Endothelial cell of umbilical vein (primary cell): ENCODE measurements at regions not wholly inside any gene's neighbourhood (a gene's known extent, or its start where the extent isn't known, plus 50 kb on each side); places are given as distances from the start of the nearest gene placed in this dataset.
A peak's percentile ranks its signal among the peaks of the same experiment; 100 is the strongest.

Experiments used
- BruUV-seq: library from RNA; stranded (reverse); fragments of 400-500 nt; replicated peaks from 2 replicates; lab custom pipeline; 2021; lab: Mats Ljungman, UMichigan
- CTCF ChIA-PET: fragments of 300-600, 350-600 bp; sonication (Branson Sonifier 250); formaldehyde crosslinking; loops from one replicate; lab custom pipeline; 2021; ENCODE audit warnings: antibody characterized with exemption, inconsistent platforms; lab: Charles Lee
- POLR2A ChIA-PET: fragments of 300-600, 350-600 bp; sonication (Branson Sonifier 250); formaldehyde crosslinking; loops from one replicate; lab custom pipeline; 2021; ENCODE audit warnings: antibody characterized with exemption, inconsistent platforms; lab: Charles Lee
- DNase-seq: peaks from one replicate; pipeline ENCODE4 v3.0.0-alpha.2; 2011; ENCODE audit warnings: low read depth, low spot score
- FAIRE-seq: peaks from 2 replicates; lab custom pipeline; 2011; peaks lifted over from hg19 to GRCh38; lab: Jason Lieb, UNC
- H2AFZ ChIP-seq: 2 replicates; pipeline ENCODE4 v1.6.0; 2012; ENCODE audit warnings: low read depth, low read length, control low read depth, inconsistent platforms
- H3K27ac ChIP-seq: 2 replicates; pipeline ENCODE4 v1.5.1; 2011; ENCODE audit warnings: low read depth, mild to moderate bottlenecking, control low read depth, low read length, moderate library complexity; ENCODE audit not compliant: insufficient read depth
- H3K27me3 ChIP-seq, 2 experiments: 2 replicates each; pipeline versions ENCODE4 v1.6.0 to v1.6.1; 2011; ENCODE audit warnings: low read length in 2 of 2, mixed read lengths in 1 of 2; ENCODE audit not compliant: control insufficient read depth in 2 of 2, insufficient read depth in 2 of 2
- H3K36me3 ChIP-seq, 2 experiments: 2 replicates in 1 of 2; 3 replicates in 1 of 2; pipeline ENCODE4 v1.5.1; 2011; ENCODE audit warnings: low read length in 2 of 2, mild to moderate bottlenecking in 1 of 2, moderate library complexity in 1 of 2; ENCODE audit not compliant: control insufficient read depth in 2 of 2, insufficient read depth in 2 of 2; ENCODE audit errors: extremely low read depth in 1 of 2
- H3K4me1 ChIP-seq: 3 replicates; pipeline ENCODE4 v1.5.1; 2011; ENCODE audit warnings: mild to moderate bottlenecking, low read length; ENCODE audit not compliant: control insufficient read depth, insufficient read depth; ENCODE audit errors: extremely low read depth
- H3K4me2 ChIP-seq: 2 replicates; pipeline ENCODE4 v1.6.1; 2011; ENCODE audit warnings: low read length, control low read depth, mixed read lengths; ENCODE audit not compliant: insufficient read depth
- H3K4me3 ChIP-seq, 3 experiments: fragments of 200-600 bp in 1 of 3; sonication (generic), shearing (Covaris generic) in 1 of 3; replicated peaks in 1 of 3; 2 replicates each; pipeline ENCODE4 v1.5.1; 2011 to 2016; ENCODE audit warnings: control low read depth in 3 of 3, low read length in 3 of 3, mild to moderate bottlenecking in 2 of 3, inconsistent platforms in 1 of 3, low read depth in 1 of 3, moderate library complexity in 1 of 3; ENCODE audit not compliant: insufficient read depth in 1 of 3
- H3K79me2 ChIP-seq: 2 replicates; pipeline ENCODE4 v1.6.0; 2012; ENCODE audit warnings: low read length, inconsistent platforms; ENCODE audit not compliant: control insufficient read depth, insufficient read depth
- H3K9ac ChIP-seq: replicated peaks from 2 replicates; pipeline ENCODE3; 2011; ENCODE audit warnings: low read length, control low read depth; ENCODE audit not compliant: insufficient read depth; ENCODE audit errors: extremely low read depth
- H3K9me1 ChIP-seq: replicated peaks from 3 replicates; pipeline ENCODE4 v1.6.0; 2011; ENCODE audit warnings: mild to moderate bottlenecking, low read length; ENCODE audit not compliant: control insufficient read depth, insufficient read depth; ENCODE audit errors: extremely low read depth
- H3K9me3 ChIP-seq: replicated peaks from 2 replicates; pipeline ENCODE4 v1.5.1; 2012; ENCODE audit warnings: low read length, inconsistent platforms; ENCODE audit not compliant: control insufficient read depth, insufficient read depth
- H4K20me1 ChIP-seq: replicated peaks from 2 replicates; pipeline ENCODE3; 2011; ENCODE audit warnings: mild to moderate bottlenecking, low read length; ENCODE audit not compliant: control insufficient read depth, insufficient read depth; ENCODE audit errors: extremely low read depth
- EZH2 ChIP-seq: IDR thresholded peaks from 2 replicates; pipeline ENCODE4 v1.6.1; 2012; ENCODE audit warnings: borderline replicate concordance, low read depth, mild to moderate bottlenecking, moderate library complexity, low read length, inconsistent platforms; ENCODE audit not compliant: severe bottlenecking
- FOS ChIP-seq: IDR thresholded peaks from 2 replicates; pipeline ENCODE4 v1.6.1; 2011; ENCODE audit warnings: mild to moderate bottlenecking, low read length, moderate library complexity, borderline replicate concordance; ENCODE audit not compliant: insufficient read depth
- GATA2 ChIP-seq: IDR thresholded peaks from 2 replicates; pipeline ENCODE4 v1.7.0; 2011; ENCODE audit warnings: low read depth, mild to moderate bottlenecking, moderate library complexity, mixed read lengths, low read length; ENCODE audit not compliant: insufficient read length, insufficient read depth
- JUN ChIP-seq: IDR thresholded peaks from 2 replicates; pipeline ENCODE4 v1.6.1; 2011; ENCODE audit warnings: borderline replicate concordance, low read depth; ENCODE audit not compliant: insufficient read length, insufficient read depth
- MYC ChIP-seq: IDR thresholded peaks from one replicate; pipeline ENCODE4 v1.6.1; 2011; ENCODE audit warnings: mild to moderate bottlenecking, low read depth, low read length
- POLR2A ChIP-seq: IDR thresholded peaks from 2 replicates; pipeline ENCODE4 v1.6.1; 2012; ENCODE audit warnings: low read depth, mild to moderate bottlenecking, control low read depth, low read length
- POLR2AphosphoS5 ChIP-seq: IDR thresholded peaks from 2 replicates; pipeline ENCODE4 v1.6.1; 2012; ENCODE audit warnings: low read depth, mild to moderate bottlenecking, control low read depth, low read length, moderate library complexity; ENCODE audit not compliant: insufficient read depth
- dilution Hi-C: fragments of 300-500 bp; cut with MboI; formaldehyde crosslinking; loops from one replicate; pipeline ENCODE4 v1.15.0; 2019; ENCODE audit warnings: low sequenced_read_pairs; ENCODE audit not compliant: extremely low pct_ligation_motif_present
- intact Hi-C: fragments of 100-400 bp; cut with micrococcal nuclease; formaldehyde crosslinking; loops from one replicate; pipeline ENCODE4 v1.10.0; 2022
- TF ChIP-seq, protein P1 (sequence below): IDR thresholded peaks from 2 replicates; pipeline ENCODE4 v1.6.1; 2011; ENCODE audit not compliant: insufficient read depth, insufficient read length
- TF ChIP-seq, protein P2 (sequence below), 2 donors: IDR thresholded peaks; 1 replicate in 1 of 2; 2 replicates in 1 of 2; pipeline ENCODE4 v1.5.1; 2011; ENCODE audit warnings: low read length in 2 of 2, mild to moderate bottlenecking in 2 of 2, moderate library complexity in 2 of 2, control low read depth in 1 of 2, inconsistent platforms in 1 of 2, low read depth in 1 of 2; ENCODE audit not compliant: insufficient read depth in 1 of 2; ENCODE audit errors: extremely low read depth in 1 of 2

DNA sequence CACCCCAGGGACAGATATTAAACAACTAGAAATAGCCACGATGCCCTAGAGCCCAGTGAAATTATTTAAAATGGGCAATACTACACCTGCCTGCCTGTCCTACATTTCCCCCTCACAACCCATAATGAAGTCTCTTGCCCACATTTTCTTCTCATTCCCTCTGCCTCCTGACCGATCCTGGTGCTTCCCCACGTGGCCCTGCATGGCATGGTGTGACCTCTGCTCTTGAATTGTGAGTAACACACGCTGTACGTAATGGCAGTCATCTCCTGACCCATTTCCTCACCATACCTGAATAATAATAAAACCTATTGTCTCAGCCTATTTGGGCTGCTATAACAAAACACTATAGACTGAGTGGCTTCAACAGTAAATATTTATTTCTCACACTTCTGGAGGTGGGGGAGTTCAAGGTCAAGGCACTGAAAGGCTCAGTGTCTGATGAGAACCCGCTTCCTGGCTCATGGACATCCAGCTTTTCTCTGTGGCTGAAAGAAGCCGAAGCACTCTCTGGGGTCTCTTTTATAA is 77.0 kb upstream of the ENPP6 start:
- H3K4me2 ChIP-seq = no peak overlapping the region
- H3K9me1 ChIP-seq = no peaks in the 10 kb centered on the region
- intact Hi-C loops (no loop called here), dilution Hi-C loops (no loop called here)
- H2AFZ ChIP-seq = no peak overlapping the region
- H3K4me3 ChIP-seq = no peak overlapping the region
- ChIA-PET CTCF (no interaction called here), POLR2A (no interaction called here)
- FAIRE-seq (no peak), DNase-seq (no peak)
- no TSS peak for BruUV-seq
- no peaks in the 10 kb centered on the region for H3K4me1 ChIP-seq
- no peaks in the 10 kb centered on the region for H4K20me1 ChIP-seq
- no peaks in the 10 kb centered on the region for H3K9me3 ChIP-seq
- no peaks in the 10 kb centered on the region for H3K79me2 ChIP-seq
- H3K9ac ChIP-seq = no peak overlapping the region
- no peak overlapping the region for H3K27ac ChIP-seq
- TF ChIP-seq FOS (no peak), POLR2A (no peak), JUN (no peak), GATA2 (no peak)
- TF ChIP-seq, protein P1, sequence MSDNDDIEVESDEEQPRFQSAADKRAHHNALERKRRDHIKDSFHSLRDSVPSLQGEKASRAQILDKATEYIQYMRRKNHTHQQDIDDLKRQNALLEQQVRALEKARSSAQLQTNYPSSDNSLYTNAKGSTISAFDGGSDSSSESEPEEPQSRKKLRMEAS = no peak
- TF ChIP-seq, protein P2, sequence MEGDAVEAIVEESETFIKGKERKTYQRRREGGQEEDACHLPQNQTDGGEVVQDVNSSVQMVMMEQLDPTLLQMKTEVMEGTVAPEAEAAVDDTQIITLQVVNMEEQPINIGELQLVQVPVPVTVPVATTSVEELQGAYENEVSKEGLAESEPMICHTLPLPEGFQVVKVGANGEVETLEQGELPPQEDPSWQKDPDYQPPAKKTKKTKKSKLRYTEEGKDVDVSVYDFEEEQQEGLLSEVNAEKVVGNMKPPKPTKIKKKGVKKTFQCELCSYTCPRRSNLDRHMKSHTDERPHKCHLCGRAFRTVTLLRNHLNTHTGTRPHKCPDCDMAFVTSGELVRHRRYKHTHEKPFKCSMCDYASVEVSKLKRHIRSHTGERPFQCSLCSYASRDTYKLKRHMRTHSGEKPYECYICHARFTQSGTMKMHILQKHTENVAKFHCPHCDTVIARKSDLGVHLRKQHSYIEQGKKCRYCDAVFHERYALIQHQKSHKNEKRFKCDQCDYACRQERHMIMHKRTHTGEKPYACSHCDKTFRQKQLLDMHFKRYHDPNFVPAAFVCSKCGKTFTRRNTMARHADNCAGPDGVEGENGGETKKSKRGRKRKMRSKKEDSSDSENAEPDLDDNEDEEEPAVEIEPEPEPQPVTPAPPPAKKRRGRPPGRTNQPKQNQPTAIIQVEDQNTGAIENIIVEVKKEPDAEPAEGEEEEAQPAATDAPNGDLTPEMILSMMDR (IDR thresholded peaks at IDR 0.05; ENCODE audit: extremely low read depth in 1 of 2, insufficient read depth in 1 of 2, low read depth in 1 of 2, low read length in 2 of 2) = no peak
- no peaks in the 10 kb centered on the region for H3K36me3 ChIP-seq
- no peaks in the 10 kb centered on the region for H3K27me3 ChIP-seq

- Histone ChIP-seq H3K4me3 (no peak overlapping the region), H3K27me3 (no peaks in the 10 kb centered on the region), H3K9ac (no peak overlapping the region), H3K27ac (no peak overlapping the region), H3K9me3 (no peaks in the 10 kb centered on the region), H4K20me1 (no peaks in the 10 kb centered on the region), H3K4me1 (no peaks in the 10 kb centered on the region), H3K79me2 (no peaks in the 10 kb centered on the region), H3K4me2 (no peak overlapping the region), H3K9me1 (no peaks in the 10 kb centered on the region), H3K36me3 (no peaks in the 10 kb centered on the region), H2AFZ (no peak overlapping the region)
- ChIA-PET CTCF (no interaction called here), POLR2A (no interaction called here)
- DNase-seq (peak; percentile 74), FAIRE-seq (no peak)
- TF ChIP-seq, protein P2 (IDR thresholded peaks at IDR 0.05; ENCODE audit: extremely low read depth in 1 of 2, insufficient read depth in 1 of 2, low read depth in 1 of 2, low read length in 2 of 2) = no peak
- TF ChIP-seq POLR2A (no peak), GATA2 (no peak), FOS (no peak), EZH2 (no peak), MYC (no peak), POLR2AphosphoS5 (no peak), JUN (no peak)
- TF ChIP-seq, protein P1 = no peak
- intact Hi-C loops = no loop called here
- BruUV-seq = no TSS peak
- dilution Hi-C loops = no loop called here
Observed at GRCh38 chr4:184293552-184293951, 75.9 kb upstream of the ENPP6 start.
